Muscle of back (tissue), 3 donors: ENCODE measurements at regions not wholly inside any gene's neighbourhood (a gene's known extent, or its start where the extent isn't known, plus 50 kb on each side); places are given as distances from the start of the nearest gene placed in this dataset.
A peak's percentile ranks its signal among the peaks of the same experiment; 100 is the strongest.
"Not testable (repeated sequence)": the region's sequence is repeated elsewhere in the genome, so short reads cannot be mapped to it uniquely, and the experiment has no call there.

Experiments used
- DNase-seq, 3 donors: peaks; one replicate each; pipeline versions ENCODE4 v3.0.0 to v3.0.0-alpha.2; 2013

DNA sequence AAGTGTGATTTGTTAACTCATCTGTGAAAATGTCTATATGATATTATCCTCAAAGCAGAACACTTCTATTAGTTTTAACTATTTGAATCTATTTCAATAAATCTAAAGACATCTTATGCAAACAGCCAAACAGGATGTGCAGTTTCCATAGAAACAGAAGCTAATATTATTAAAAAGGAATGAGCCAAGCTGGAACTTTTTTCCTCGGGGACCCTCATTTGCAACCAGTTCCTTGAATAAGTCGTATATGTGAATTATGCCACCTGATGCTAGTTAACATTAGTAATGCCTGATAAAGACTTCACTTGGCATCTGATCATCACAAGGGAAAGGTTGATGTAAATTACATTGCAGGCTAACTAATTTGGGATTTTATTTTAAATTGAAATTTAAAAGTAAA, 216.9 kb upstream of the SMLR1 start:
- peak in 2 of 3 donors; percentile 57 to 82 for DNase-seq

DNA sequence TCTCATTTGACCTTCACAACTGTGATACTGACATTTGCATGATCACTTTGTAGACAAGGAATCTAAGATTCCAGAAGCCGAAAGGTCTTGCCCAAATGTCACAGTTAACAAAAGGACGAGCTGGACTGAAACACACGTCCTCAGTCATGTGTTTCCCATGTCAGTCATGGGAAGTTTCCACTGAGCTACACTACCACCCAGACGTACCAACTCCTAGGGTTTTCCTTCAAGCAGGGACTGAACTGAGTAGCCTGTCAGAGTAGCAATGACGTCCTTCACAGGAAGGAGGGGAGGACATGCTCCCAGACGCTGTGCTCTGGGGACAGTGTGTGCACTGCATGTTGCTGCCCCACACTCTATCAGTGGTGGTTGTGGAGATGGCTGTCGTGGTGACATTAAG, 215.8 kb upstream of the SMLR1 start:
- no peak for DNase-seq

DNA sequence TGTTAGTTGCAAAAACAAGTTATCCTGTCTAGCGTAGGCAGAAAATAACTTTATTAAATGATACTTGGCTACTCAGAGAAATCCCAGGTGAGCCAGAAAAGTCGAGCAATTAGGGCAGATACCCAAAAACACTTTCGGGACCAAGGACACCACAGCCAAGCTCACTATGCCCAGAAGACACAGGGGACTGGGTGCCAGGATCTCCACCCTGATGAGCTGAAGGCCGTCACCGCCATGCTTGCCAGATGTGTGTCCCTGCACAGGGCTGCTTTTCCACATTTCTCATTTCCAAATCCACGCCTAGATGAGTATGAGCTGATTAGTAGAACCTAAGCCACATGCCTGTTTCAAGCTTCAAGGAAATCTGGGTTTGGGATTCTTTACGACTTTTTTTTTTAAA, 214.0 kb upstream of the SMLR1 start:
- no peak for DNase-seq

DNA sequence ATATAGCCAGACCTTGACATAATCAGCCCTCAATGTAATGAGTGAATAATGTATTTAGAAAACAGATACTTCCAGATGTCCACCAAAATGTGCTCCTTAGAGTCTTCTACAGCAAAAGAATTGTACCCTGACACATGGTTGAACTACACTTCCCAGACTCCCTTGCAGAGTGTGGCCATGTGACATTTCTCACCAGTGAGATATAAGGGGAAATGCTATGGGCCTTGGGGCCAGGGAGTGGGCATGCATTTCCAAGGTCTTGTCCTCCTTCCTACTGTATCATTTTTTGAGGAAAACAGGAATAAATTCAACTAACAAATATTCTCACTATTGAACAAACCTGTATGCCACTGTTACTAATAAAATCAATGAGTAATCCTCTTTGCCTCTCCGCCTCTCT, 211.4 kb upstream of the SMLR1 start:
- DNase-seq: no peak

DNA sequence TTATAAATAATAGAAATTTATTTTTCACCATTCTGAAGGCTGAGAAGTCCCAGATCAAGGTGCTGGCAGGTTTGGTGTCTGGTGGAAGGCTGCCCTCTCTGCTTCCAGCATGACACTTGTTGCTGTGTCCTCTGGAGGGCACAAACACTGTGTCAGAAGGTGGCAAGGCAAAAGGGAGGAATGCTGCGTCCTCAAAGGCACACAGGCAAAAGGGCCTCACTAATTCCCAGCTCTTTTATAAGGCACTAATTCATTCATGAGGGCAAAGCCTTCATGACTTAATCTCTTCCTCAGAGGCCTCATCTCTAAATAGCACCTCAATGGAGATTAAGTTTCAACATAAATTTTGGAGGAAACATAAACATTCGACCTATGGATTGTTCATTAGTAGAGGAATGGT, 209.5 kb upstream of the SMLR1 start:
- DNase-seq: no peak

DNA sequence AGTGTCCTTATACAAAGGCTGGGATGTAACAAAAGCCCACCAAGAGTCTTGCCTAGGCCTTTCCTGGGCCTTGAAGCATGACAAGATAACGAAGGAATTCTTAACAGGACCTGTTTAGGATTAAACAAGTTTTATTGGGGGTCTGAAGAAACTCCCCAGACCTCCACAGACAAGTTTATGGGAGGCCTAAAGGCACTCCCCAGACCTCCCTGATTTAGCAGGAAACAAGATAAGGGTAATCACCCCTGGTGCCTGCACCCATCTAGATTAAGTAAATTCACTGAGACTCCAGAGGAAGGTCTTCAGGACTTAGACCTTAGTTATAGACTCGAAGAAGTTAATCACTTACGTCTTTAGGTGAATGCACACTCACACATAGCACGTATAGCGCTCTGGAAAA, 208.4 kb upstream of the SMLR1 start:
- DNase-seq: not testable (repeated sequence)

DNA sequence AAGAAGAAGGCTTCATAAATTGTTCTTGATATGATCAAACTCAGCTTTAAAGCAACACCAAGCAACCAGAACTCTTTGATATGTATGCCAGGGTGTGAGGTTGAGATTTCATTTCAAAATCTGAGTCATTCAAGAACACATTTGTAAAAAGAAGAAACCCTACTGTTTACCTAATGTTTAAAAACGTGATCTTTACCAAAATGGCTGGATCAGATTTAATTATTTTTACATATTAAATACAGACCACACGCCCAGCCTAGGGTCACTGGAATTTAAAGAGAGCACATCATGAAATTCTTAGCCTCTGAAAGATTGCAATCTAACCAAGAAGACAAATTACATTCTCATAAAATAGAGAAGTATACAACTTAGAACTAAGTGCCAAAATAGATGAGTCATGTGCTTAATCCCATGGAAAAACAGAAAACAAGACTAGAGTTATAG, 206.8 kb upstream of the SMLR1 start:
- no peak for DNase-seq

DNA sequence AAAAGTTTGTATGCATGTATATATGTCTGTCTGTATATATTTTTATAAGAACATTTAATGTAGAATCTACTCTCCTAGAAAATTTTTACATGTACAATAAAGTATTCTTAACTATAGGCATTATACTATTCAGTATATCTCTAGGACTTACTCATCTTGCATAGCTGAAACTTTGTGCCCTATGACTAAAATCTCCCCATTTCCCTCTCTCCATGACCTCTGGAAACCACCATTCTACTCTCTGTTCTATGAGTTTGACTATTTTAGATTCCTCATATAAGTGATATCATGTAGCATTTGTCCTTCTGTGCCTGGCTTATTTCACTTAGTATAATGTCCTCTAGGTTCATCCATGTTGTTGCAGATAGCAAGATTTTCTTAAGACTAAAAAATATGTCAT, 205.1 kb upstream of the SMLR1 start:
- no peak for DNase-seq

DNA sequence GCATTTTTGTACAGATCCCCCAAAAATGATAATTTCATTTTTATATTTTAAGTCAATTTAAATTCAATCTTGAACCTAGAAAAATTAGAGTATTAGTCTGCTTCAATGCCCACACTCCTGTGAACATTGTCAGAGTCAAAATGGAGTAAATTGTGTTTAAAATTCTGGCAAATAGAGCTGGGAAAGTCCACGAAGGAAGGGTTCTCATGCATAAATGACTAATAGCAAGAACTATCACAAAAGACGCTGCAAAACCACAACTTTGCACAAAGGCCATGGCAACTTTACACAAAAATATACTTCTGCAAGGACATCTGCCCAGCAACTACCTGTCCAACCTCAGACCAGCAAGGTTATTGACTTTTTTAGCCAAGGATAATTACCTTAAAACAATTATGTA, 203.2 kb upstream of the SMLR1 start:
- DNase-seq: no peak

DNA sequence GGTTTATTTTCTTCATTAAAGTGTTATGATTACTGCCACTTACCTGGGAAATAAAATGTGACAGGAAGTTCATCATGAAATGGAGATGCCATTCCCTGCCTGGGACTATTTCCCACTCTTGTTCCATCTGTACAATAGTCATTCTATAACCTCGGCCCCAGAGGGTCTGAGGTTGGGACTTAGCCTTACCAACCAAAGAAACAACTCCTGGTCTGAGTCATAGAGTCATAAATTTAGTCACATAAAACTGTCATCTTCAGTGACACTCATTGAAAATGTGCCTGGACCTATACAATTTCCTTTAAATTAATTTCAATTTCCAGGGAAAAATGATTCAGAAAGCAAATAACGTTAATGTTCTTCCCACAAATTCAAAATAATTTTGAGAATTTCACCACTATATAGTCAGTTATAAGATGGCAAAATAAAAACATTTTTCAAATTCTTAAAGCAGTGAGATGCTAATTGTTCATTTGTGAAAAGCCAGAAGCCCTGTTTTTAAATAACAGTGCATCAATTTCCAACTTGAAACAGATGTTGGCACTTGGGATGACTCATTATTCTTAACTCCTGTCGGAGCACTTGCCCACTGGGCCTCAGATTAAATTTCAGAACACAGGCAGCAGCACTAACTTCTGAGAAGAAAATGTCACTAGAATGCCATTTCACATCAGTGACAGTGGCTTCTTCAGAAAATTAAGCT, 201.2 kb upstream of the SMLR1 start:
- peak in 1 of 3 donors; percentile 32 for DNase-seq

DNA sequence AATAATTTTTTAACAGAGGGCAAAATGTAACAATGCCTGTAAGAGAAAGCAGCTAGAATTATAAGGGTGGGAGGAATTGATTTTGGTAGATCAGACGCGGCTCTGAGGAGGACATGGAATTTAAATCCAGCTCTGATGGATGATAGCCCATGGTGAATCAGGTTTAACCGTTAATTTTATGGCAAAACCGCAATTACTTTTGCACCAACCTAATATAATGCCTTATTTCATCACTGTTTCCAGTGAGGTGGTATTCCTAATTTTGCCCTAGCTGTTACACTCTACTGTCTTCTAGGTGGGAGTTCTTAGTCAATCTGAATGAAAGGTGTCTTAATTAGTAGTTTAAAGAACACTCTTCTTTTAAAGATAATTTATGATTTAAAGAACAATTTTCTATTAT, 198.3 kb upstream of the SMLR1 start:
- DNase-seq: no peak

DNA sequence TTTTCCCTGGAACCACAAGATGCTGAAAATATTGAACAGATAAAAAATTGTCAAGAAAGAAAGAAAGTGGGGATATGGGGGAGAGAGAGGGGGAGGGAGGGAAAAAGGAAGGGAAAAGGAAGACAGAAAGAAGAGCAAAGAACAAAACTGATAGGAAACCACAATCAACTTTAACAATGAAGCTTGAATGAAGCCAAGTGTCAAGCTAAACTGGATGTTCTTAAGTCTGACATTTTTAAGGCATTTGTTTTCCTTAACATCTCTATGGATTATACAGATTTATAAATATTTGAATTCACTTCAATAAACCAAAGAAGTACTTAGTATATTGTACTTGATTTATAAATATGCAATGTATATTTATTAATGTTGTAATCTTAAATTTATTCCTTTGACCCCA, 197.6 kb upstream of the SMLR1 start:
- DNase-seq: no peak

DNA sequence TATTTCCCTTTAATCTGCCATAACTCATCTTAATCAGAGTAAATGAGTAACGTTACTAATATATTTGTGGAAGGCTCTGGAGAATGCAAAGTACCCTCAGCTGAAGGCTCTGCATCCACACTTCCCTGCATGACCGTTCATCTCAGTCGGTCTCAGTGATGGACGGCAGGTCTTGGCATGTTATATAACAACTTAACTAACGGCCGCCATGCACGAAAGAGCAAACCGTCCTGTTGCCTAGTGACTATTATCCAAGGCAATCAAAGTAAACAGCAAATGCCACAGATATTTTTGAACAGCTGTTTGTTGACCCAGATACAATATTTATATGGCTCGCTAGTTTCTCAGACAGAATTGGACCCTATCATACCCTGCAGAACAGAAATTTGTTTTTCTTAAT, 194.9 kb upstream of the SMLR1 start:
- DNase-seq: peak in 2 of 3 donors; percentile 24 to 40

DNA sequence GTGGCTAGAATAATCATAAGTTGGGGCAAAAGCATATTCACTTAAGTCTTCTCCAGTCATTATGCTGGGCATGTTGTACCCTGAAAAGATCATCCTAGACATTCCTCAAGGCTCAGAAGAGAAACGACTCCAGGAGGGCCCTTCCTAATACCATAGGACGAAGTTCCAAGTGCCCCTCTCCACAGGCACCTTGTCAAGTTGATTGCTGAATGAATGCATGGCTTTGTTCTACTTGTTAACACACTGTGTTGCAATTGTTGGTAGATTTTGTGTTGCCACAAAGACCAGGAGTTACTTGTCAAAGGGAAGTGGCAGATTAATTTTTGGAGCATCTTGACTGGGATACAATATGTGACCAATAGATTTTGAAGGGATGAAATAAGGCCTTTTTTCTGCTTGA, 194.3 kb upstream of the SMLR1 start:
- no peak for DNase-seq

DNA sequence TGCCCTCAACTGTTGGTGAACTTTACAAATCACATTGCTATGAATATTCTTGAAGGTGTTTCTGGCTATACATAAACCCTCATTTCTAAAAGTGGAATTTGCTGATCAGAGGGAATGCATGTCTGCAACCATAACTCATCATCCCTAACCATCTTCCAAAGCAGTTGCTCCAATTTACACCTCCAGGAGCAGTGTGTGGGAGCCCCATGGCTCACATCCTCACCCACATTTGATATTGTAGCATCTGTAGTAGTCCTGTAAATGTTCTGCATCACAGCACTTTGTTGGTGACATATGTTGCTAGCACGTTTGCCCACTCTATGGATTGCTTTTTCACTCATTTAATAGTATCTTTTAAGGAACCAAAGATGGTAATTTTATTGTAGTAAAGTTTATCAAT, 183.8 kb upstream of the SMLR1 start:
- DNase-seq: no peak

DNA sequence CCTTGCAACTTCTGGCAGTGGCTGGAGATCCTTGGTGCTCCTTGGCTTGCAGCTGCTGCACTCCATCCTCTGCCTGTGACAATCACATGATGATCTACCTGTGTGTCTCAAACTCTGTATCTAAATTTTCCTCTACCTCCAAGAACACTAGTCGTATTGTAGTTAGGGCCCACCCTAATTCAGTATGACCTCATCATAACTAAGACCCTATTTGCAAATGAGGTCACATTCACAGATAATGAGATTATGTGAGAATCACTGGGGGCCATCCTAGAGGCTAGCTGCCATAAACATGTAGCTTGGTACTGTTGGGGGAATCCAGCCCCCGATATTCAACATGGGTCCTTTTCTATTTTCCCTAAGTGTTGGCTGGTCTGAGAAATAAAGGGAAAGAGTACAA, 183.0 kb upstream of the SMLR1 start:
- no peak for DNase-seq

DNA sequence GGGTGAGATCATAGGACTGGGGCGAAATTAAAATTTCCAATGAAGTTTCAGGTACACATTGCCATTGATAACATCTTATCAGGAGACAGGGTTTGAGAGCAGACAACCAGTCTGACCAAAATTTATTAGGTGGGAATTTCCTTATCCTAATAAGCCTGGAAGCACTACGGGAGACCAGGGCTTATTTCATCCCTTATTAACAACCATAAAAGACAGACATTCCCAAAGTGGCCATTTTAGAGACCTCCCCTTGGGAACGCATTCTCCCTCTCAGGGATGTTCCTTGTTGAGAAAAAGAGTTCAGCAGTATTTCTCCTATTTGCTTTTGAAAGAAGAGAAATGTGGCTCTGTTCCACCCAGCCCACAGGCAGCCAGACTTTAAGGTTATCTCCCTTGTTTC, 182.4 kb upstream of the SMLR1 start:
- not testable (repeated sequence) for DNase-seq

DNA sequence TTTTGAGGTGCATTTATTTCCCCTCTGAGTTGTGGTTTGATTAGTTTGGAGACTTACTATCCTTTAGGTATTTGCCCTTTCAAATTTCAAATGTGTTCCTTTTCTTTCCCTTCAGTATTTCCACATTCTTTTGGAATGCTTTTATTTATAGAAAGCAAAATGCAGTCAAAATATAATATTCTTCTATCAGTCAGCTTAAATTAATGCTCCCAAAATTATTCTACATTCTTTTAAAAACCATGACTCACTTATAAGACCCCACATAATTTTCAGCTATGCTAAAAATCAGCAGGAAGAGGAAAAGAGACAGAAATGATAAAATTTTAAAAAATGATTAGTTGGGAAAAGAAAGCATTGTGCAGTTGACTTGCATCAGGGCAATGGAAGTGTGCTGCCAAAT, 180.0 kb upstream of the SMLR1 start:
- no peak for DNase-seq

DNA sequence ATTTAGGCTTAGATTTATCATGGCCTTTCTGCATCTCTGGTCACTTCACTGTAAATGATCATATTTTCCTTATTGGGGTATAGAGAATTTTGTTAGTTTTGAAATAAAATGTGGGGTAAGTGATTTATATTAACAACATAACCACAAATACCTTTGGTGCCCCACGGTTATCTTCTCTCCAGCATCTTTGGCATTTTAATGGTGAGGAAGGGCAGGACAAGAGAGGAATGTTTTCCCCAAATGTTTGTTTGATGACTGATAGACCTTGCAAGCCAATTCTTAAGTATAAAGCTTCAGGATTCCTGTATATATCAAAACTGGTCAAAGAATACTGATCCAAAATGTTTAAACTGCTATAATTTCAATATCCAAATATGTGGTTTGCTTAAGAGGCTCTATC, 171.6 kb upstream of the SMLR1 start:
- DNase-seq: no peak

DNA sequence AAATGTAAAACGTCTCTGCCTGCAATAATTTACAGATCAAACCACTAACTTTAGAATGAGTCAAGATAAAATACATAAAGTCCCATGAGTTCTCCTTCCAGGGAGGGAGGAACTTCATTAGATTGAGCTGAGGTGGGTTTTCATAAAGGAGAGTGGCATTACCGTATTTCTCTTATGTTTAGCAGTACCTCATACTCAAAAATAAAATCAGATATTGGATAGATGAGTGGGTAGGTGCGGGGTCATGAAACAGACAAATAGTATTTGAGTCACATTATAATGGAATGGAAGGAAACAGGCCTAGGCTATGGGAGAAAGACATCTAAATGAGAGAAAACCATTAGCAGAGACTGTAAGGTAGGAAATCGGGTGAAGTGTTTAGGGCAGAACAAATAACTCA, 166.1 kb upstream of the SMLR1 start:
- DNase-seq: no peak

DNA sequence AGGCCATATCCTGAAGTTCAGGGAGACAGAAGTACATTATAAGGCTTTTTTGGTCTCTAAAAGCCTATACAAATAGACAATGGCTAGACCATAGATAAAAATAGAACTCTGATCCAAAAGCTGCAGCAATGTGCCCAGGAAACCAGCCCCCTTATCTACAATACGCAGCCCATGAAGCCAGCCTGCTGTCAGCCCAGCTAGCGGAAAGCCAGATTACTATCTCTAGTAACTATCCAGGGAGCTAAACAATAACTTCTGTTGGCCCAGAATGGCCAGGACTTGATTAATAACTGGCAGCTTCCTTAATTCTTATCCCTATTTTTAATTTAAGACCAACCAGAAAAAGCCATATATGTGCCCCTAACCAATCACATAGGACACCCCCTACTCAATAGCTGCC, 160.4 kb upstream of the SMLR1 start:
- DNase-seq: no peak

DNA sequence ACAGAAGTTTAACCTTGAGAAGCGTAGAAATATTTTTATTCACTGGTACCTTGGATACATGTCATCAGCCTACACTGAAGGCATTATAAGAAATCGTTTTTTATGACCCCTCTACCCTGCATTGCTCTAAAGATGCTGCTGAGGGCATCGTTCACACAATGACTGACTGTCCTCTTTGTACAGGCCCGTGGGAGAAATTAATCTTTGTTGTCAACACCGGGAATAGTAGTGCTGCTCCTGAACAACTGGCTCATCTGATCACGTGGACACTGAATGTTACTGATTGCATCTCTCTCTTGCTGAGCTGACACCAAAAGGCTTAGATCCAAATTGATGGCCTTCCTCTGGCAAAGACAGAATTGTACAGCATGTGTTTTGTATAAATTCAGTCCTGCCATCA, 157.1 kb upstream of the SMLR1 start:
- peak in 1 of 3 donors; percentile 38 for DNase-seq

DNA sequence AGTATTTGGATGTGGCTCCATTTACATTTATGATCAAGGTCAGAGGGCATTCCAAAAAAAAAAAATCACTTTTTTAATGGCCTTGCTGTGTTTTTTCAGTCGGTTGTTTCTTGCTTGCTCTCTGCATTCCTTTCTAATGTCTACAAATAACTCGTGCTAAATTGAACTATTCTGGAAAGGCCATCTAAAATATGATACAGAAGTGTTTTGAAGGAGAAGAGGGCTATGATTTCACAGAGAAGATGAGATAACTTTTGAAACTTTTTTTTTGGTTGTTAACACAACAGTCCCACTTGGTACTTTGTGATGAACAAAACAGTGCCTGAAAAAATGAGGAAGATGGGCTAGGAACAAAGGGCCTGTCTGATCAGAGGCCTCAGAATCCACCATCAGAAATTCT, 156.1 kb upstream of the SMLR1 start:
- no peak for DNase-seq

DNA sequence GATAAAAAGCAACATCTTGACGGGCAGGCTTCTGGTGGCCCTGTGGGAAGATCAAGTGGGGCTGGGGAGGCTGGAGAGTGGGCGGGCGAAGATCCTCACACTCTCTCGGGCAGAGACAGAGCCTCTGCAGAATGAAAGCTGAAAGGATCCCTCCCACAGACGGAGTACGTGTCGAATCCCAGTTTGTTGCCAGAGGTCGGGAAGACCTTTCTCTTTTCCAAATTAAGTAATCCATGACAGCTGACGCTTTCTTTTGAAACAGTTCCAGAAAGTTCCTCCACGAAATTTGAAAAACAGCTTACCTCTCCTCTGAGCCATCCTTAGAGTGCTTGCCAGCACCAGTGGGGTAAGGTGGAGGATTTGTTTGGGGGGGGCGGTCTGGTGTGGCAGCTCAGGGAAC, 155.6 kb upstream of the SMLR1 start:
- DNase-seq: peak in 1 of 3 donors; percentile 36

DNA sequence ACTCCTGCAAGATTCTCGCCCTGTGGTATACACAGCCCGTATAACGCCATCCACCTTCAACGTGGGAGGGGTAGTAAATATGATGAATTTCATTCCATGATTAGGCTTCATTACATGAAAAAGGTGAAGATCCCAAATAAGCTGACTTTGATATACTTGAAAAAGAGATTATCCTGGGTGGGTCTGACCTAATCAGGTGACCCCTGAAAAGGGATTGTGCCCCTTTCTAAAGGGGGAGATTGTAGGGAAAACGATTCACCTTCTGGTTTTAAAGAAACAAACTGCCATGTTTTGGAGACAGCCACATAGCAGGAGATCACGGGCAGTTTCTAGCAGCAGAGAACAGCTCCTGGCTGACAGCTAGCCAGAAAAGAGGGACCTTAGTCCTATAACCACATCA, 155.1 kb upstream of the SMLR1 start:
- DNase-seq: no peak
